Activated naive CD4-positive, alpha-beta T cell treated with anti-CD3 and anti-CD28 coated beads for 36 hours (primary cell): ENCODE measurements at regions not wholly inside any gene's neighbourhood (a gene's known extent, or its start where the extent isn't known, plus 50 kb on each side); places are given as distances from the start of the nearest gene placed in this dataset.
"Not testable (repeated sequence)": the region's sequence is repeated elsewhere in the genome, so short reads cannot be mapped to it uniquely, and the experiment has no call there.

ENCODE experiments used
- CTCF ChIA-PET: fragments of 350-600 bp; sonication (Branson Sonifier 250); formaldehyde crosslinking; loops from one replicate; lab custom pipeline; 2021; ENCODE audit warnings: antibody characterized with exemption; lab: Charles Lee
- DNase-seq: peaks from one replicate; pipeline ENCODE4 v3.0.0-alpha.2; 2020
- H3K27ac Mint-ChIP-seq: one replicate; pipeline ENCODE4 v1.8.0; 2021; ENCODE audit warnings: mild to moderate bottlenecking, mixed read lengths
- H3K27me3 Mint-ChIP-seq: one replicate; pipeline ENCODE4 v1.8.0; 2021; ENCODE audit warnings: low read depth, mixed read lengths
- H3K36me3 Mint-ChIP-seq: one replicate; pipeline ENCODE4 v1.8.0; 2021; ENCODE audit warnings: low read depth, mixed read lengths
- H3K4me1 Mint-ChIP-seq: one replicate; pipeline ENCODE4 v1.8.0; 2021; ENCODE audit warnings: low read depth, mixed read lengths
- H3K4me3 Mint-ChIP-seq: one replicate; pipeline ENCODE4 v1.8.0; 2021; ENCODE audit warnings: mild to moderate bottlenecking, moderate library complexity, mixed read lengths
- H3K9me3 Mint-ChIP-seq: one replicate; pipeline ENCODE4 v1.8.0; 2021; ENCODE audit warnings: mixed read lengths
- intact Hi-C: fragments of 100-400 bp; cut with micrococcal nuclease; formaldehyde crosslinking; loops from one replicate; pipeline ENCODE4 v1.15.1; 2023

DNA sequence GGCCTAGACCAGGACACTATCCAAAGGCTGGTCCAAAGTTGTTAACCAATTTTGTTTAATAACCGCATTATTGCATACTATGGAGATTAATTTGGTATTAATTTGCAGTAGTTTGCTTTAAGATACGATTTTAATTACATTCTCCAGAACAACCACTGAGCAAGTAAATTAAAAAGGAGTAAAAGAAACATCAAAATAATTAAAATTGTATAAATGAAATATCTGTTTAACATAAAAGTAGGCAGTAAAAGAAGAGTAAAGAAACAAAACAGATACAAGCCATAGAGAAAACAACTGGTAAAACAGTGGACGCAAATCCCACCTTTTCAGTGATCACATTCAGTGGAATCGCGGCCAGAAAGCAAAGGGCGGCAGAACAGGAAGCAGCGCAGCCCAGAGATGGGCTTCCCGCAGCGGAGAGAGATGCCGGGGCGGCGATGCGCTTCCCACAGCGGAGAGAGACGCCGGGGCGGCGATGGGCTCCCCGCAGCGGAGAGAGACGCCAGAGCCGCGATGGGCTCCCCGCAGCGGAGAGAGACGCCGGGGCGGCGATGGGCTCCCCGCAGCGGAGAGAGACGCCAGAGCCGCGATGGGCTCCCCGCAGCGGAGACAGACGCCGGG, 176.8 kb downstream of the RTP5 start:
- Mint-ChIP-seq H3K27ac (no peak overlapping the region), H3K9me3 (peaks cover 2% of the 10 kb centered on the region), H3K4me3 (no peak overlapping the region), H3K4me1 (peaks cover 2% of the 10 kb centered on the region), H3K36me3 (peaks cover 1% of the 10 kb centered on the region), H3K27me3 (peaks cover 11% of the 10 kb centered on the region)
- intact Hi-C loops, result no loop called here
- CTCF ChIA-PET, result no interaction called here
- DNase-seq, result no peak

DNA sequence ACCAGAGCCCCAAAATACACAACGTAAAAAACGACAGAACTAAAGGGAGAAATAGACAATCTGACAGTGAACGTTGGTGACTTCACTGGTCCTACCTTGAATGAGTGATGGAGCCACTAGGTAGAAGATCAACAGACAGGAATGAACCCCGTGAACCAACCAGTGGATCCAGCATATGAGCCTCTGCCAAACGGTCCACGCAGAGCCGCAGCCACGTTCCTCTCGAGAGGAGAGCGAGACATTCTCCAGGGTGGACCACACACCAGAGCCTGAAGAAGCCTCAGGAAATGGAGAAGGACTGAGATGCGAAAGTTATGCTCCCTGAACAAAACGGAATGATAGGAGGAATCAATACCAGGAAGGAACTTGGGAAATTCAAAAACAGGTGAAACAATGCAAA, 178.4 kb downstream of the RTP5 start:
- Mint-ChIP-seq H3K27ac (no peak overlapping the region), H3K9me3 (peaks cover 2% of the 10 kb centered on the region)

GRCh38 chr2:242048479-242048878, 178.9 kb downstream of the RTP5 start:
- DNase-seq, result no peak
- H3K4me1 Mint-ChIP-seq, result peaks cover 2% of the 10 kb centered on the region
- peaks cover 2% of the 10 kb centered on the region for H3K9me3 Mint-ChIP-seq
- no peak overlapping the region for H3K4me3 Mint-ChIP-seq
- no peak overlapping the region for H3K27ac Mint-ChIP-seq
- CTCF ChIA-PET, result no interaction called here
- intact Hi-C loops, result no loop called here
- H3K36me3 Mint-ChIP-seq, result peaks cover 1% of the 10 kb centered on the region
- peaks cover 6% of the 10 kb centered on the region for H3K27me3 Mint-ChIP-seq

More for the DNA sequence above, 178.4 kb downstream of the RTP5 start:
- CTCF ChIA-PET, result no interaction called here
- intact Hi-C loops, result no loop called here
- Mint-ChIP-seq H3K4me1 (peaks cover 2% of the 10 kb centered on the region), H3K4me3 (no peak overlapping the region), H3K36me3 (peaks cover 1% of the 10 kb centered on the region), H3K27me3 (peaks cover 7% of the 10 kb centered on the region)
- no peak for DNase-seq

DNA sequence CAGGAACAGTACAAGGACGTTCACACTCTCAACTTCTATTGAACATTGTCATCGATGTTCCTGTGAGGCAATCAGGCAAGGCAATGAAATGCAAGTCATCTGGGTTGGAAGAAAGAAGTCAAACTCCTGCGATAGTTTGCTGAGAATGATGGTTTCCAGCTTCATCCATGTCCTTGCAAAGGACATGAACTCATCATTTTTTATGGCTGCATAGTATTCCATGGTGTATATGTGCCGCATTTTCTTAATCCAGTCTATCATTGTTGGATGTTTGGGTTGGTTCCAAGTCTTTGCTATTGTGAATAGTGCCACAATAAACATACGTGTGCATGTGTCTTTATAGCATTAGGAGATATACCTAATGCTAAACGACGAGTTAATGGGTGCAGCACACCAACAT, 180.0 kb downstream of the RTP5 start:
- H3K27me3 Mint-ChIP-seq, result not testable (repeated sequence)

GRCh38 chr2:242051463-242051862, 181.9 kb downstream of the RTP5 start:
- H3K36me3 Mint-ChIP-seq, result no peaks in the 10 kb centered on the region
- DNase-seq, result no peak
- intact Hi-C loops, result no loop called here
- H3K4me3 Mint-ChIP-seq, result no peak overlapping the region
- H3K27me3 Mint-ChIP-seq, result no peaks in the 10 kb centered on the region
- no peaks in the 10 kb centered on the region for H3K4me1 Mint-ChIP-seq
- H3K27ac Mint-ChIP-seq, result no peak overlapping the region
- no peaks in the 10 kb centered on the region for H3K9me3 Mint-ChIP-seq
- CTCF ChIA-PET, result no interaction called here

More for the DNA sequence above, 180.0 kb downstream of the RTP5 start:
- H3K4me3 Mint-ChIP-seq, H3K9me3 Mint-ChIP-seq, H3K4me1 Mint-ChIP-seq, DNase-seq, CTCF ChIA-PET, intact Hi-C loops, H3K27ac Mint-ChIP-seq, H3K36me3 Mint-ChIP-seq: not testable (repeated sequence)

GRCh38 chr2:242052421-242052820, 182.9 kb downstream of the RTP5 start:
- Mint-ChIP-seq H3K4me3 (no peak overlapping the region), H3K27me3 (peaks cover 5% of the 10 kb centered on the region), H3K9me3 (no peaks in the 10 kb centered on the region), H3K27ac (no peak overlapping the region), H3K4me1 (no peaks in the 10 kb centered on the region), H3K36me3 (no peaks in the 10 kb centered on the region)
- no peak for DNase-seq
- intact Hi-C loops, result no loop called here
- CTCF ChIA-PET, result no interaction called here

DNA sequence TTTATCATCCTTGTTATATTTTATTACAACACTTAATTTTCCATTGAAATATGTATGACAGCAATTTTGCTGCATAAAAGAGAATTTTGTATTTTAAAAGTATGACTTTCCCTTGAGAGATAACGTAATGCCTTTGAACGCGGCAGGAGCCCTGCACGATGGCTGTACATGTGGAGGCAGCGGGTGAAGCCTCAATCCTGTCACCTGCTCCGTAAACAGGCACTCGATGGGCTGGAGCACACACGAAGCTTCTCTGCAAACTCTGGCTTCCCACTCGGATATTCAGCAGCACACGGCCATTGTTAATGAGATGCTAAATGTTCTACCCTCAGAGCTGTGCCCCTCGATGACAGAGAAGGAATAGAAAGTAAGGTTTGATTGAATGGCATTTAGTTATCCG, 184.4 kb downstream of the RTP5 start:
- CTCF ChIA-PET, result no interaction called here
- no peak overlapping the region for H3K4me3 Mint-ChIP-seq
- H3K36me3 Mint-ChIP-seq, result no peaks in the 10 kb centered on the region
- H3K27ac Mint-ChIP-seq, result no peak overlapping the region
- no peaks in the 10 kb centered on the region for H3K4me1 Mint-ChIP-seq
- no peaks in the 10 kb centered on the region for H3K9me3 Mint-ChIP-seq
- intact Hi-C loops, result no loop called here
- peaks cover 5% of the 10 kb centered on the region for H3K27me3 Mint-ChIP-seq
- DNase-seq, result no peak

DNA sequence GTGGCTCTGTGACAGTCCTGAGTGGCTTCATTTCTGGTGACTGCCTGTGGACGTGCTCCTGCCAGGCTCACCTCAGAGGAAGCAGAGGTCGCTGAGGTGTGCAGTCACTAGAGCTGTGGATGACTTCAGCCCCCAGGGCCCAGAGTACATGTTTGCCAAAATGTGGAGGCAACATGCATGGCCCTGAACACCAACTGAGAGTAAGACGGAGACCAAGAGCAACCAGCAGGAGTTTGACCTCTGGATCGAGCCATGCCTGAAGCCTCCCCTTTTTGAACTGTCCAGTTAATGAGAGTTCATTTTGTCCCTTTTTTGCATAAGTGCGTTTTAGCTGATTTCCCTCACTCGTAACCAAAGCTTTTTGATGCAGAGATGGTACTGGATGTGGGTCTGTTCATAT, 184.9 kb downstream of the RTP5 start:
- Mint-ChIP-seq H3K4me3 (no peak overlapping the region), H3K4me1 (no peaks in the 10 kb centered on the region), H3K9me3 (peaks cover under 1% of the 10 kb centered on the region), H3K27me3 (peaks cover 8% of the 10 kb centered on the region), H3K36me3 (no peaks in the 10 kb centered on the region), H3K27ac (no peak overlapping the region)
- intact Hi-C loops, result no loop called here
- DNase-seq, result no peak
- CTCF ChIA-PET, result no interaction called here

DNA sequence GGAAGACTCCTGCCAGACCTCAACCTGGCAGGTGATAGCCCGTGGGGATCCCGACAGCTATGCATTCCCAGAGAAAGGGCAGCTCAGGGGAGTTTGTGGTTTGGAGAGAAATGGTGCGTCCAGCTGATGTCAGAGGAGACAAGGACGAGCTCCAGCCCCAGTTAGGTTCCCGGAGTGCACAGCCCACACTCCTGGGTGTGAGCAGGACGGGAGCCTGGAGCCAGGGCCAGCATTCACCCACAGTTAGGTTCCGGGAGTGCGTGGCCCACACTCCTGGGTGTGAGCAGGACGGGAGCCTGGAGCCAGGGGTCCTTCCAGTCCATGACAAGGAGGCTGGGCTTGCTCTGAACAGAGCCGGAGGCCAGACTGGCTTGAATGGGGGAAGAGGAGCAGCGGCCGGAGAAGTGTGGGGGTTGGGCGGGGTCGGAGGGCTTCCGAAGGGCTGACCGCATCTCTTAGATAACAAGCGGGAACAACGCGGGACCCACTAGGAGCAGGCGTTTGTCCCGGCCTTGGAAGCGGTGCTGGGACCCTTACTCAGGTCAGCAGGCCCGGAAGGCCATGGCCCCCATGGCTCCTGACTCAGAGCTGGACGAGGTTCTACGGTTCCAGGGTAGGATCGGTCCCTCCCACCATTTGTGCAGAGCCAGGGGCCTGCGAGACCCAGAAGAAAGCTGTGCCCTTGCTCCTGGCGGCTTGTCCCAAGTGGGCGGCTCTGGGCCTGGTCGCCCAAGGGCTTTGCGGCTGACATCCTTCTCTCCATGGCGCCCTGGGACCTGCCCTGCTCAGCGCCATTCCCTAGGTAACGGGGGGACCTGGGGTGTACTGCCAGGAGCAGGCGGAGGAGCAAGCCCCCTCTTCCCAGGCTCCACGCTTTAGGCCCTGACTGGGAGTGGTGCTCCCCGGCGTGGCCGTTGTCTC, 185.6 kb downstream of the RTP5 start:
- Mint-ChIP-seq H3K9me3 (peaks cover 1% of the 10 kb centered on the region), H3K27ac (no peak overlapping the region), H3K27me3 (peaks cover 9% of the 10 kb centered on the region), H3K36me3 (no peaks in the 10 kb centered on the region), H3K4me3 (no peak overlapping the region), H3K4me1 (no peaks in the 10 kb centered on the region)
- DNase-seq, result no peak
- CTCF ChIA-PET, result no interaction called here
- intact Hi-C loops, result no loop called here

- intact Hi-C loops, result no loop called here
- Mint-ChIP-seq H3K9me3 (peaks cover 1% of the 10 kb centered on the region), H3K36me3 (no peaks in the 10 kb centered on the region), H3K27me3 (peaks cover 9% of the 10 kb centered on the region), H3K4me3 (no peak overlapping the region), H3K4me1 (no peaks in the 10 kb centered on the region), H3K27ac (no peak overlapping the region)
- DNase-seq, result no peak
- CTCF ChIA-PET, result no interaction called here
Observed at GRCh38 chr2:242056026-242056425, 186.5 kb downstream of the RTP5 start.

- Mint-ChIP-seq H3K4me1 (no peaks in the 10 kb centered on the region), H3K27ac (no peak overlapping the region), H3K36me3 (no peaks in the 10 kb centered on the region), H3K4me3 (no peak overlapping the region), H3K27me3 (peaks cover 9% of the 10 kb centered on the region), H3K9me3 (peaks cover 1% of the 10 kb centered on the region)
- CTCF ChIA-PET, result no interaction called here
- no peak for DNase-seq
- intact Hi-C loops, result no loop called here
Observed at GRCh38 chr2:242056785-242057184, 187.3 kb downstream of the RTP5 start.

DNA sequence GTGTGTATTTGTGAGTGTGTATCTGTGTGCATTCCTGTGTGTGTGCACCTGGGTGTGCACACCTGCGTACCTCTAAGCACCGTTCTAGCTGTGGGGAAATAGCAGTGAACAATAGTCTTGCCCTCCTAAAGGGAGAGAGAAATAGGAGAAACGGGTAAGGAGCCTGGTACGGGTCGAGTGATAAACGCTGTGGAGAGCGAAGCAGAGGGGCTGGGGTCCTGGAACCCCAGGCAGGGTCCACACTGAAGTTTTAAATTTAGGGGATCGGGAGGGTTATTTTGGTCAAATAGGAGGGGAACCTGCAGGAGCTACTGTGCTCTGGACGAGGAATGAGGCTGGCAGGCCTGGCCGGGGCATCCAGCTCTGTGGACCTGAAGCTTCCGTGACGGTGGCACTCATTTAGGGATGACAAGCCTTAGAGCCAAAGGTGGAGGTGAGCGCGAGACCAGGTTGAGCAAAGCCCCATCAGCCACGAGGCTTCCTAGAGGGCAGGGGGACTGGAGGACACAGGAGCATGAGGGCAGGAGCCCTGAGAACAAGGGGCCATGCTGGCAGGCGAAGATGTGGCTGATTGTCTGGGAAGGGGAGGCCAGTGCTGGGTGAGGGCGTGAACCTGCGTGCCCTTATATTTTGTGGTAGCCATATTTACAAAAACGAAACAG, 188.0 kb downstream of the RTP5 start:
- peaks cover 9% of the 10 kb centered on the region for H3K27me3 Mint-ChIP-seq
- peaks cover 1% of the 10 kb centered on the region for H3K9me3 Mint-ChIP-seq
- H3K27ac Mint-ChIP-seq, result no peak overlapping the region
- CTCF ChIA-PET, result no interaction called here
- intact Hi-C loops, result no loop called here
- H3K36me3 Mint-ChIP-seq, result no peaks in the 10 kb centered on the region
- DNase-seq, result no peak
- H3K4me3 Mint-ChIP-seq, result no peak overlapping the region
- H3K4me1 Mint-ChIP-seq, result no peaks in the 10 kb centered on the region
